ENCODE measurements at regions not wholly inside any gene's neighbourhood (a gene's known extent, or its start where the extent isn't known, plus 50 kb on each side); places are given as distances from the start of the nearest gene placed in this dataset.
A peak's percentile ranks its signal among the peaks of the same experiment; 100 is the strongest.

- Histone ChIP-seq H3K36me3 (ENCODE audit: control insufficient read depth, insufficient read depth, low read length) (no peaks in the 10 kb centered on the region), H3K27me3 (ENCODE audit: control insufficient read depth, insufficient read depth, low read length) (no peaks in the 10 kb centered on the region), H3K4me3 (ENCODE audit: low read depth, low read length) (no peak overlapping the region)
- no peak for TF ChIP-seq CTCF (IDR thresholded peaks at IDR 0.05; ENCODE audit: insufficient read depth, low read length, severe bottlenecking)
- FAIRE-seq (no peak), DNase-seq (ENCODE audit: low read depth) (no peak)
Measured at GRCh38 chr22:48259991-48260670, 1497.7 kb downstream of the TBC1D22A start.

GRCh38 chr22:48258811-48259210, 1496.4 kb downstream of the TBC1D22A start:
- no peak for FAIRE-seq
- no peak for TF ChIP-seq CTCF (IDR thresholded peaks at IDR 0.05; ENCODE audit: insufficient read depth, low read length, severe bottlenecking)
- H3K27me3 ChIP-seq (ENCODE audit: control insufficient read depth, insufficient read depth, low read length): no peaks in the 10 kb centered on the region
- no peak overlapping the region for H3K4me3 ChIP-seq (ENCODE audit: low read depth, low read length)
- H3K36me3 ChIP-seq (ENCODE audit: control insufficient read depth, insufficient read depth, low read length): no peaks in the 10 kb centered on the region
- DNase-seq (ENCODE audit: low read depth): no peak

- DNase-seq (ENCODE audit: low read depth) (no peak), FAIRE-seq (peak; percentile 7)
- no peaks in the 10 kb centered on the region for H3K27me3 ChIP-seq (ENCODE audit: control insufficient read depth, insufficient read depth, low read length)
- no peaks in the 10 kb centered on the region for H3K36me3 ChIP-seq (ENCODE audit: control insufficient read depth, insufficient read depth, low read length)
- no peak overlapping the region for H3K4me3 ChIP-seq (ENCODE audit: low read depth, low read length)
- TF ChIP-seq CTCF (IDR thresholded peaks at IDR 0.05; ENCODE audit: insufficient read depth, low read length, severe bottlenecking): no peak
Measured at GRCh38 chr22:48258064-48258701, 1495.7 kb downstream of the TBC1D22A start.

- H3K27me3 ChIP-seq (ENCODE audit: control insufficient read depth, insufficient read depth, low read length): no peaks in the 10 kb centered on the region
- no peaks in the 10 kb centered on the region for H3K36me3 ChIP-seq (ENCODE audit: control insufficient read depth, insufficient read depth, low read length)
- no peak overlapping the region for H3K4me3 ChIP-seq (ENCODE audit: low read depth, low read length)
- no peak for FAIRE-seq
- no peak for DNase-seq (ENCODE audit: low read depth)
- no peak for TF ChIP-seq CTCF (IDR thresholded peaks at IDR 0.05; ENCODE audit: insufficient read depth, low read length, severe bottlenecking)
Measured at GRCh38 chr22:48257685-48258055, 1495.2 kb downstream of the TBC1D22A start.

- FAIRE-seq (no peak), DNase-seq (ENCODE audit: low read depth) (no peak)
- Histone ChIP-seq H3K36me3 (ENCODE audit: control insufficient read depth, insufficient read depth, low read length) (no peaks in the 10 kb centered on the region), H3K4me3 (ENCODE audit: low read depth, low read length) (no peak overlapping the region), H3K27me3 (ENCODE audit: control insufficient read depth, insufficient read depth, low read length) (no peaks in the 10 kb centered on the region)
- no peak for TF ChIP-seq CTCF (IDR thresholded peaks at IDR 0.05; ENCODE audit: insufficient read depth, low read length, severe bottlenecking)
Measured at GRCh38 chr22:48256776-48257684, 1494.6 kb downstream of the TBC1D22A start.

All from bronchial epithelial cell (primary cell).